Common myeloid progenitor, CD34-positive (primary cell): ENCODE measurements at regions not wholly inside any gene's neighbourhood (a gene's known extent, or its start where the extent isn't known, plus 50 kb on each side); places are given as distances from the start of the nearest gene placed in this dataset.
"Not testable (repeated sequence)": the region's sequence is repeated elsewhere in the genome, so short reads cannot be mapped to it uniquely, and the experiment has no call there.

Experiments
- CTCF ChIA-PET: fragments of 350-600 bp; sonication (Branson Sonifier 250); formaldehyde crosslinking; loops from one replicate; lab custom pipeline; 2021; ENCODE audit warnings: antibody characterized with exemption; lab: Charles Lee
- POLR2A ChIA-PET: fragments of 350-600 bp; sonication (Branson Sonifier 250); formaldehyde crosslinking; loops from one replicate; lab custom pipeline; 2021; ENCODE audit warnings: antibody characterized with exemption; lab: Charles Lee
- DNase-seq, 3 donors: peaks; one replicate each; pipeline versions ENCODE4 v3.0.0 to v3.0.0-alpha.2; 2013
- H3K27ac ChIP-seq, 2 experiments: 1 replicate in 1 of 2; 2 replicates in 1 of 2; pipeline ENCODE4 v1.7.0; 2013; ENCODE audit warnings: inconsistent platforms in 2 of 2, low read length in 2 of 2, mild to moderate bottlenecking in 2 of 2, low read depth in 1 of 2, moderate library complexity in 1 of 2; ENCODE audit not compliant: severe bottlenecking in 2 of 2, insufficient read depth in 1 of 2, poor library complexity in 1 of 2
- H3K27me3 ChIP-seq, 5 experiments: replicated peaks in 2 of 5; 1 replicate in 3 of 5; 2 replicates in 2 of 5; pipeline versions ENCODE4 v1.6.1 to v1.7.0; 2013; ENCODE audit warnings: low read length in 4 of 5, mild to moderate bottlenecking in 2 of 5, moderate library complexity in 2 of 5, inconsistent platforms in 1 of 5; ENCODE audit not compliant: insufficient read depth in 5 of 5, control insufficient read depth in 4 of 5
- H3K36me3 ChIP-seq, 4 experiments: 1 replicate in 2 of 4; 2 replicates in 2 of 4; pipeline versions ENCODE4 v1.6.1 to v1.7.0; 2013; ENCODE audit warnings: low read length in 3 of 4, control low read depth in 1 of 4, mild to moderate bottlenecking in 1 of 4; ENCODE audit not compliant: control insufficient read depth in 4 of 4, insufficient read depth in 4 of 4
- H3K4me1 ChIP-seq, 4 experiments: 1 replicate in 3 of 4; 2 replicates in 1 of 4; pipeline versions ENCODE4 v1.6.1 to v1.7.1; 2013; ENCODE audit warnings: low read length in 3 of 4, mild to moderate bottlenecking in 3 of 4, control low read depth in 1 of 4, inconsistent platforms in 1 of 4, moderate library complexity in 1 of 4; ENCODE audit not compliant: control insufficient read depth in 4 of 4, insufficient read depth in 4 of 4; ENCODE audit errors: control extremely low read depth in 1 of 4
- H3K4me3 ChIP-seq, 7 experiments: 1 replicate in 4 of 7; 2 replicates in 3 of 7; pipeline versions ENCODE4 v1.5.1 to v1.7.0; 2013; ENCODE audit warnings: mild to moderate bottlenecking in 7 of 7, low read length in 6 of 7, moderate library complexity in 6 of 7, inconsistent platforms in 2 of 7, low read depth in 2 of 7, control low read depth in 1 of 7; ENCODE audit not compliant: insufficient read depth in 4 of 7, control insufficient read depth in 1 of 7; ENCODE audit errors: extremely low read depth in 1 of 7
- H3K9me3 ChIP-seq, 5 experiments: 1 replicate in 4 of 5; 2 replicates in 1 of 5; pipeline versions ENCODE4 v1.6.1 to v1.7.1; 2013; ENCODE audit warnings: low read length in 4 of 5, mild to moderate bottlenecking in 2 of 5, inconsistent platforms in 1 of 5, low read depth in 1 of 5, moderate library complexity in 1 of 5; ENCODE audit not compliant: control insufficient read depth in 4 of 5, insufficient read depth in 2 of 5; ENCODE audit errors: control extremely low read depth in 1 of 5
- WGBS: methylation state at CpG from one replicate; pipeline ENCODE4 v1.1.5; 2013; ENCODE audit not compliant: insufficient coverage; 5-methylcytosine and 5-hydroxymethylcytosine counted together

GRCh38 chr4:45275862-45276261 is 549.5 kb upstream of the GNPDA2 start:
- POLR2A ChIA-PET, result no interaction called here
- H3K27me3 ChIP-seq, result no peaks in the 10 kb centered on the region
- no peaks in the 10 kb centered on the region for H3K9me3 ChIP-seq
- DNase-seq, result no peak
- H3K4me3 ChIP-seq, result no peak overlapping the region
- no peaks in the 10 kb centered on the region for H3K4me1 ChIP-seq
- H3K36me3 ChIP-seq, result no peaks in the 10 kb centered on the region
- WGBS, result 94% methylated on average over 18 of the region's 21 CpGs
- CTCF ChIA-PET, result no interaction called here
- H3K27ac ChIP-seq, result no peak overlapping the region

DNA sequence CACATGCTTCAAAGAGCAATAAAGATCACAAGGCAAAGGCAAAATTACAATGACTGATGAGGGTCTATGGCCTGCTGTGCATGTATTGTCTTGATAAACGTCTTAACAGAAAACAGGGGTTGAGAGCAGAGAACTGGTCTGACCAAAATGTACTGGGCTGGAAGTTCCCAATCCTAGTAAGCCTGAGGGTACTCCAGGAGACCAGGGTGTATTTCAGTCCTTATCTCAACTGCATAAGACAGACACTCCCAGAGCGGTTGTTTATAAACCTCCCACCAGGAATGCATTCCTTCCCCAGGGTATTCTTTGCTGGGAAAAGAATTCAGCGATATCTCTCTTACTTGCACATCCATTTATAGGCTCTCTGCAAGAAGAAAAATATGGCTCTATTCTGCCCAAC is 521.8 kb upstream of the GNPDA2 start:
- H3K27ac ChIP-seq, H3K4me3 ChIP-seq, H3K4me1 ChIP-seq, H3K36me3 ChIP-seq, POLR2A ChIA-PET, H3K27me3 ChIP-seq, H3K9me3 ChIP-seq, CTCF ChIA-PET, DNase-seq: not testable (repeated sequence)
- 83% methylated on average over 2 of the region's 3 CpGs for WGBS

DNA sequence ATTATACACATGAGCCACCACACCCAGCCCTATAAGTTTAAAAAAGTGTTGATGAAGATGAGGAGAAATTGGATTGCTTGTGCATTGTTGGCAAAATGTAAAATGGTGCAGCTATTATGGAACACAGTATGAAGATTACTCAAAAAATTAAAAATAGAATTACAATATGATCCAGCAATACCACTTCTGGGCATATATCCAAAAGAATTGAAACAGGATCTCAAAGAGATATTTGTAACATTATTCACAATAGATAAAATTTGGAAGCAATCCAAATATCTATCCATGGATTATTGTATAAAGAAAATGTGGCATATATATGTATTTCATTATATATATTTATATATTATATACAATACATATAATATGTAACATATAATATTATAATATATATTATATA is 515.6 kb upstream of the GNPDA2 start:
- Histone ChIP-seq H3K4me3 (no peak overlapping the region), H3K27ac (no peak overlapping the region), H3K36me3 (no peaks in the 10 kb centered on the region), H3K27me3 (no peaks in the 10 kb centered on the region), H3K9me3 (peaks cover 0 to 3% (median 0%) of the 10 kb centered on the region in 5 experiments), H3K4me1 (no peaks in the 10 kb centered on the region)
- POLR2A ChIA-PET, result no interaction called here
- CTCF ChIA-PET, result interaction anchor here (1.1 kb wide), 1 partner anchor 13 kb away, joined by 3 read pairs; no protein-coding TSS in a partner anchor
- no peak for DNase-seq

DNA sequence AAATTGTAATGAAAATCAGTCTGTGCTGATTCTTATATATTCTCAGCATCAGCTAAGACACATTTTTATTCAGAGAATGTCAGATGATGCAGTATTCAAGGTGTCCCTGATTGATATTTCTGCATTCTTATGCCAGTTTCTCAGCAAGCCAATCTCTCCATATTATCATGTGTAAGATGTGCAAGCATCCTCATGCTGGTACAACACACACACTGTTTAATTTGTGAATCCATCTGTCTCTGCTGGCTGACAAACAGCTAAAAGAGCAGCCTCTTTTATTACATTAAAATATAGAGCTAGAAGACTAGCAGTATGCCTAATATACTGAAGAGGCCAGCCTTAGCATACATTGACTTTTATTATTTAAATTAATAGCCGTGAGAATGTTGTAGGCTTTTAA is 502.9 kb upstream of the GNPDA2 start:
- no peak overlapping the region for H3K27ac ChIP-seq
- DNase-seq, result no peak
- H3K36me3 ChIP-seq, result no peaks in the 10 kb centered on the region
- H3K4me1 ChIP-seq, result no peaks in the 10 kb centered on the region
- no CpG with 5 or more reads among the region's 1 CpG for WGBS
- CTCF ChIA-PET, result no interaction called here
- H3K27me3 ChIP-seq, result no peaks in the 10 kb centered on the region
- no peak overlapping the region for H3K4me3 ChIP-seq
- POLR2A ChIA-PET, result no interaction called here
- no peaks in the 10 kb centered on the region for H3K9me3 ChIP-seq

DNA sequence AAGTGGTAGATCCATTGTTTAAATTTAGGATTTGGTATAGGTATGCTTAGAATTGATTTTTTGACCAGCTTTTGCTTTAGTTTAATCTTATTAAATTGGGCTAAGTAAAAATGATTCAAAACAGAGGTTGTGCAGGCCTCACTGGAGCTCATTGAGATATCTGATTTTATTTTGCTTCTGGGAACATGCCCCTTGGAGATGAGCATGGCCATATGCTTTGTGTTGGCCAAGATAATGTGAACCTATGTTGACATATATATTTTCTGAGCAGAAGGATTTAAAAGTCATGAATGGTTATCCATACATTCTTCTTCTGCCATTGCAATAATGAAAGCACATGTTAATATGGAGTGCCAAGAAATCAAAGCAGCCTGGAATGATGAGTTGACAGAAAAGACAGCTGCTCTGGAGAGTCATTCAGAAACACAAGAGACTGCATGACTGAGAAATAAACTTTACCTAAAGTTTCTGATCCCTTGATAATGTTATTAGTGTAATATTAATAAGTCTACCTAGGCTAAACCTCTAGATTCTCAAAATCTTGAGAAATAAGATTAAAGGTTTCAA is 489.7 kb upstream of the GNPDA2 start:
- H3K27ac ChIP-seq, result no peak overlapping the region
- DNase-seq, result no peak
- ChIA-PET CTCF (no interaction called here), POLR2A (no interaction called here)
- no peaks in the 10 kb centered on the region for H3K4me1 ChIP-seq
- H3K9me3 ChIP-seq, result peaks cover 0 to 3% (median 0%) of the 10 kb centered on the region in 5 experiments
- H3K27me3 ChIP-seq, result no peaks in the 10 kb centered on the region
- H3K36me3 ChIP-seq, result no peaks in the 10 kb centered on the region
- H3K4me3 ChIP-seq, result no peak overlapping the region

DNA sequence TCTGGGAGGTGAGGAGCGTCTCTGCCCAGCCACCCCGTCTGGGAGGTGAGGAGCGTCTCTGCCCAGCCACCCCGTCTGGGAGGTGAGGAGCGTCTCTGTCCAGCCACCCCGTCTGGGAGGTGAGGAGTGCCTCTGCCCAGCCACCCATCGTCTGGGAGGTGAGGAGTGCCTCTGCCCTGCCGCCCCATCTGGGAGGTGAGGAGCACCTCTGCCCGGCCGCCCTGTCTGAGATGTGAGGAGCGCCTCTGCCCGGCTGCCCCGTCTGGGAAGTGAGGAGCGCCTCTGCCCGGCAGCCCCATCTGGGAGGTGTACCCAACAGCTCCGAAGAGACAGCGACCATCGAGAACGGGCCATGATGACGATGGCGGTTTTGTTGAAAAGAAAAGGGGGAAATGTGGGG is 482.1 kb upstream of the GNPDA2 start:
- H3K4me1 ChIP-seq, CTCF ChIA-PET, DNase-seq, H3K36me3 ChIP-seq, POLR2A ChIA-PET, H3K9me3 ChIP-seq, H3K27me3 ChIP-seq, H3K27ac ChIP-seq, H3K4me3 ChIP-seq: not testable (repeated sequence)
- WGBS, result 96% methylated on average over 12 of the region's 21 CpGs

DNA sequence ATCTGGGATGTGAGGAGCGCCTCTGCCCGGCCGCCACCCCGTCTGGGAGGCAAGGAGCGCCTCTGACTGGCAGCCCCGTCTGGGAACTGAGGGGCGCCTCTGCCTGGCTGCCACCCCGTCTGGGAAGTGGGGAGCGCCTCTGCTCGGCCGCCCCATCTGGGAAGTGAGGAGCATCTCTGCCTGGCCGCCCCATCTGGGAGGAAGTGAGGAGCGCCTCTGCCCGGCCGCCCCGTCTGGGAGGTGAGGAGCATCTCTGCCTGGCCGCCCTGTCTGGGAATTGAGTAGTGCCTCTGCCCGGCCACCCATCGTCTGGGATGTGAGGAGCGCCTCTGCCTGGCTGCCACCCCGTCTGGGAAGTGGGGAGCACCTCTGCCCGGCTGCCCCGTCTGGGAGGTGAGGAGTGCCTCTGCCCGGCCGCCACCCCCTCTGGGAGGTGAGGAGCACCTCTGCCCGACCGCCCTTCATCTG is 481.5 kb upstream of the GNPDA2 start:
- CTCF ChIA-PET, H3K36me3 ChIP-seq, H3K27me3 ChIP-seq, POLR2A ChIA-PET, H3K27ac ChIP-seq, H3K9me3 ChIP-seq, DNase-seq, H3K4me3 ChIP-seq, H3K4me1 ChIP-seq: not testable (repeated sequence)
- WGBS, result 98% methylated on average over 21 of the region's 27 CpGs
